HL-60 (cell line): ENCODE measurements at regions not wholly inside any gene's neighbourhood (a gene's known extent, or its start where the extent isn't known, plus 50 kb on each side); places are given as distances from the start of the nearest gene placed in this dataset.

Source experiments
- GABPA ChIP-seq: IDR thresholded peaks from 2 replicates; pipeline ENCODE4 v1.6.1; 2012; ENCODE audit warnings: low read depth
- POLR2AphosphoS5 ChIP-seq: IDR thresholded peaks from 2 replicates; pipeline ENCODE4 v1.6.1; 2012; ENCODE audit warnings: low read depth
- REST ChIP-seq: IDR thresholded peaks from 2 replicates; pipeline ENCODE4 v1.6.1; 2012; ENCODE audit warnings: low read depth; ENCODE audit not compliant: insufficient replicate concordance
- SPI1 ChIP-seq: IDR thresholded peaks from 2 replicates; pipeline ENCODE4 v1.6.1; 2012; ENCODE audit warnings: low read depth, mild to moderate bottlenecking, borderline replicate concordance
- TF ChIP-seq, protein P1 (sequence below): IDR thresholded peaks from one replicate; pipeline ENCODE4 v1.5.1; 2011; ENCODE audit warnings: low read length, control low read depth, inconsistent platforms; ENCODE audit not compliant: insufficient read depth

- TF ChIP-seq, protein P1, sequence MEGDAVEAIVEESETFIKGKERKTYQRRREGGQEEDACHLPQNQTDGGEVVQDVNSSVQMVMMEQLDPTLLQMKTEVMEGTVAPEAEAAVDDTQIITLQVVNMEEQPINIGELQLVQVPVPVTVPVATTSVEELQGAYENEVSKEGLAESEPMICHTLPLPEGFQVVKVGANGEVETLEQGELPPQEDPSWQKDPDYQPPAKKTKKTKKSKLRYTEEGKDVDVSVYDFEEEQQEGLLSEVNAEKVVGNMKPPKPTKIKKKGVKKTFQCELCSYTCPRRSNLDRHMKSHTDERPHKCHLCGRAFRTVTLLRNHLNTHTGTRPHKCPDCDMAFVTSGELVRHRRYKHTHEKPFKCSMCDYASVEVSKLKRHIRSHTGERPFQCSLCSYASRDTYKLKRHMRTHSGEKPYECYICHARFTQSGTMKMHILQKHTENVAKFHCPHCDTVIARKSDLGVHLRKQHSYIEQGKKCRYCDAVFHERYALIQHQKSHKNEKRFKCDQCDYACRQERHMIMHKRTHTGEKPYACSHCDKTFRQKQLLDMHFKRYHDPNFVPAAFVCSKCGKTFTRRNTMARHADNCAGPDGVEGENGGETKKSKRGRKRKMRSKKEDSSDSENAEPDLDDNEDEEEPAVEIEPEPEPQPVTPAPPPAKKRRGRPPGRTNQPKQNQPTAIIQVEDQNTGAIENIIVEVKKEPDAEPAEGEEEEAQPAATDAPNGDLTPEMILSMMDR = no peak
- TF ChIP-seq REST = no peak
- TF ChIP-seq POLR2AphosphoS5 = no peak
- TF ChIP-seq GABPA = no peak
- no peak for TF ChIP-seq SPI1
Measured at GRCh38 chr4:4921077-4921476, 61.6 kb downstream of the MSX1 start.
